SHP77 treated with DMSO at 0.1 percent for 48 hours (cell line): ENCODE measurements at regions not wholly inside any gene's neighbourhood (a gene's known extent, or its start where the extent isn't known, plus 50 kb on each side); places are given as distances from the start of the nearest gene placed in this dataset.
"Not testable (repeated sequence)": the region's sequence is repeated elsewhere in the genome, so short reads cannot be mapped to it uniquely, and the experiment has no call there.

Source experiments
- DNase-seq: peaks from one replicate; lab custom pipeline; 2025; lab: John Stamatoyannopoulos, UW

GRCh38 chr17:31748881-31749280 lies 110.2 kb downstream of the COPRS start:
- no peak for DNase-seq

GRCh38 chr17:31746884-31747495 lies 112.1 kb downstream of the COPRS start:
- no peak for DNase-seq

- DNase-seq = no peak
Measured at GRCh38 chr17:31745964-31746600, 113.0 kb downstream of the COPRS start.

GRCh38 chr17:31744511-31744951 lies 114.5 kb downstream of the COPRS start:
- no peak for DNase-seq

GRCh38 chr17:31743797-31744196 lies 115.2 kb downstream of the COPRS start:
- no peak for DNase-seq

GRCh38 chr17:31741371-31741770 lies 117.7 kb downstream of the COPRS start:
- DNase-seq = no peak

- no peak for DNase-seq
Measured at GRCh38 chr17:31740611-31741082, 118.4 kb downstream of the COPRS start.

- DNase-seq = no peak
Measured at GRCh38 chr17:31738996-31739699, 119.9 kb downstream of the COPRS start.

GRCh38 chr17:31738488-31738887 lies 120.6 kb downstream of the COPRS start:
- DNase-seq = no peak

GRCh38 chr17:31738067-31738466 lies 121.0 kb downstream of the COPRS start:
- no peak for DNase-seq

- no peak for DNase-seq
Measured at GRCh38 chr17:31736855-31737625, 122.0 kb downstream of the COPRS start.

- DNase-seq = no peak
Measured at GRCh38 chr17:31733326-31733725, 125.7 kb downstream of the COPRS start.

- DNase-seq = not testable (repeated sequence)
Measured at GRCh38 chr17:31731585-31732154, 127.4 kb downstream of the COPRS start.

- no peak for DNase-seq
Measured at GRCh38 chr17:31731118-31731517, 127.9 kb downstream of the COPRS start.

GRCh38 chr17:31726980-31727427 lies 132.0 kb downstream of the COPRS start:
- DNase-seq = no peak

- DNase-seq = no peak
Measured at GRCh38 chr17:31724619-31725018, 134.4 kb downstream of the COPRS start.

- DNase-seq = no peak
Measured at GRCh38 chr17:31724026-31724425, 135.0 kb downstream of the COPRS start.

GRCh38 chr17:31722251-31723056 lies 136.6 kb downstream of the COPRS start:
- no peak for DNase-seq

GRCh38 chr17:31721291-31722025 lies 137.6 kb downstream of the COPRS start:
- no peak for DNase-seq

GRCh38 chr17:31717251-31717650 lies 141.8 kb downstream of the COPRS start:
- not testable (repeated sequence) for DNase-seq
